T1000 (cell line): ENCODE measurements at regions not wholly inside any gene's neighbourhood (a gene's known extent, or its start where the extent isn't known, plus 50 kb on each side); places are given as distances from the start of the nearest gene placed in this dataset.

Experiments used
- DNase-seq: peaks from one replicate; lab custom pipeline; 2025; ENCODE audit warnings: mixed read lengths; lab: John Stamatoyannopoulos, UW

DNA sequence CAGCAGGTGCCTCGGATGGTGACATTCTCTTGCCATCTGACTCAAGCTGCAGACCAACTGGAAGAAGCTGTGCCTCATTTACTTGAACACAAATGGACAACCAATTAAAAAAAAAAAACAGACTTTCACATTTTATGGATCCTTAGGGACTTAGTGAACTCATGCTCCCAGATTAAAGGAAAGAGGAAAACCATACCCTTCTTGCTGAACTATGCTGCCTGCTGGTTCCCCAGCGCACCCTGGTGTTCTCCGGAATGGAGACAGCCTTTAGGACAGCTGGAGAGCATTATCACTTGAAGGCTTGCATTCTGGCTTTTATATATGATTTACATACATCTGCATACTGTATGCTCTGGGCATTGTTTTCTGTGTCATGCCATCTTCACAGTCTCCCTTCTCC lies 370.7 kb downstream of the SLC4A3 start:
- DNase-seq = peak; percentile 21

DNA sequence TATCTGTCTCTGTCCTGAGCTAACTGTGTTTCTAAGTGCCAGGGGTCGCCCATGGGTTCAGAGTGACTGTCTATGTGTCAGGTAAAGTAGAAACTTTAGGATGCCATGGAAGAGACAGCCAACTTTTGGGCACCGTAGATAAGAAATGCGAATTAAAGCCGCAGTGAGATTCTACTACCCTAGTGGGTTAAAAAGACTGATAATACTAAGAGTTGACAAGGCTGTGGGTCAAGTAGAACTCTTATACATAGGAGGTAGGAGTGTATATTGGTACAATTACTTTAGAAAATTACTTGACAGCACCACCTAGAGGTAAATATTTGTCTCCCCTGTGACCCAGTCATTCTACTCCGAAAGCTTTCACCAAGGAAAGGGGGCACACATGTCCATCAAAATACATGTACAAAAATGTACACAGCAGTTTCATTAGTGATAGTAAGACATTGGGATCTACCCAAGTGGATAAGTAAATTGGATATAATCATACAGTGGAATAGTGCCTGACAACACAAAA lies 371.3 kb downstream of the SLC4A3 start:
- no peak for DNase-seq

DNA sequence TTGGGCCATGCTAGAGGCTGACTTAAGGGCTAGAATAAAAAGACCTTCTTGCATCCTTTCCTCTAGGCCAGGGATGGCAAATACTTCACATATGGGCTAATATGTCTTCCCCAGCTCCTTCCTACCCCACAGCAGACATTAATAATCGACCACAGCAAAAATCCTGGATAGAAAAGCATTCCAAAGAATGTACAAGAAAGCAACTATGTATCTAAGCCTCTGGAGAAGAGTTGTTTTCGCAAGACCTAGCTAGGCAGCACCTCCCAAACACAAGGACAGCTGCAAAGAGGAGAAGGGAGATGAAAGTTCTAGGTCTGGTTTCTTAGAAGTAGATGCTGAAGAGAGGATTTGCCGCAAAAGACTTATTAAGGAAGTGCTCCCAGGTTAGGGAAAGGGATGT lies 372.6 kb downstream of the SLC4A3 start:
- no peak for DNase-seq

DNA sequence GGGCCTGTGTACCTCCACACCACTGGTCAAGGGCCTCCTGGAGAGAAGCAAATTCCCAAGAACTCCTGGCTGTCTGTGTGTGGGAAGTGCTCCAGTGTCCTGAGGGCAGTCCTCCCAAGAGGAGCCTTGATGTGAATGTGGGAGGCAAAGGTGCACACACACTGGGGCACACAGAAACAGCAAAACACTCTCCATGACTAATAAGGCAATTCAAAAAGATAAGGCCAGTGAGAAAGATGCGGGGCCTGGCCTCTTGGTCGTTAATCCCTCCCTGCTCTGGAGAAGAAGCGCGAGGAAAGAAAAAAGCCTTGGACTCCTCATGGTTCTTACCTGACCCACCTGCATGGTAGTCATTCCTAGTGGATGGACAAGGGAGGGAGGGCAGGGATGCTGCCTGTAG lies 373.2 kb downstream of the SLC4A3 start:
- no peak for DNase-seq

DNA sequence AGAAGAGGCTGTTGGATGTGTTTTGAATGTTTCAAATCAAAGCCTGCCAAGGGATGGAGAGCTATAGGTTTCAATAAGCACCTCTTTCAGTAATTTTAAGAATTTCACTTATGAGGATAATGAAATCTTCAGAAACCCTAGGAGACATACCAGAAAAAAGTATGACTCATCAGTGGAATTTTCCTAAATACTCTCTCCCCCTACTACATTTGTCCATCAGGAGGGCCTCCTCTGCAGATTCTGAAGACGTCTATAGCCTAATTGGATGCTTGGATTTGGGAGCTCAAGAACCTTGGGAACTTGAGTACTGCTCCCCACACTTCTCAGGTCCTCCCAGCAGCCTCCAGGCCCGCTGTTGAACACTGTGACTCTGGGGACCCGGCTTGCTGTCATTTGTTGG lies 374.3 kb downstream of the SLC4A3 start:
- no peak for DNase-seq

DNA sequence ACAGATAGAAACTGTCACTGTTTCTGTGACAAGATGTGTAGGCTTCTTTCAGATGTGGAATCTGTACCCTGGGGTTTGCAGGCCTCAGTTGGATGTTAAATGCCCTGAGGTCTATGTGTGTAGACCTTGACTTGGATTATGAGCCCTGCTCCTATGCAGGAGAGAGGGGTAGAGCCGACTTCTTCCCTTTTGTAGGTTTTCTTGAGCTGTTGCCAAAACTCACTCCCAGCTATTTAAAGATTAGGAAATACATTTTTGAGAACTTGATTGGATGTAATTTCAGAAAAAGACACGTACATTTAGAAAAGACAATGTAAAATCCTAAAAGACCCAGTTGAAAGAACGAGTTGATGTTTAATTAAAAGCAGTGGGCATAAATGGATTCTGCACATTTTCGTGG lies 374.8 kb downstream of the SLC4A3 start:
- no peak for DNase-seq

DNA sequence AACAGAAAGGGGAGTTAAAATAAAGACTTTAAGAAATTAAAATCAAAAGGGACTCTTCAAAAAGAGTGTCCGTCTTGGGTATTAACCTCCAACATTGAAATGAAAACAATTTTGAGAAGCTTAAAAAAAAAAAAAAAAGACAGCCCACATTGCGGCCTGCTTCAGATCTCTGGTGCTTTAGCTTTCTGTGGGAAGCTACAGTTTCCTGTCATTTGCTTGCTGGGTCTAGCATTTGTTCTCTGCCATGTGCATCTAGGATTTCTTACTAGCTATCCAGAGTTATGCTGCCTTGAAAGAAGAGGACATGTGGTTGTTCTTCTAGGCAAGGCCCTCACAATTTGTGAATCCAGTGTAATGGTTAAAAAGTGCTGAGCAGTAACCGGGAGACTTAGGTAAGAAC lies 375.3 kb downstream of the SLC4A3 start:
- no peak for DNase-seq

DNA sequence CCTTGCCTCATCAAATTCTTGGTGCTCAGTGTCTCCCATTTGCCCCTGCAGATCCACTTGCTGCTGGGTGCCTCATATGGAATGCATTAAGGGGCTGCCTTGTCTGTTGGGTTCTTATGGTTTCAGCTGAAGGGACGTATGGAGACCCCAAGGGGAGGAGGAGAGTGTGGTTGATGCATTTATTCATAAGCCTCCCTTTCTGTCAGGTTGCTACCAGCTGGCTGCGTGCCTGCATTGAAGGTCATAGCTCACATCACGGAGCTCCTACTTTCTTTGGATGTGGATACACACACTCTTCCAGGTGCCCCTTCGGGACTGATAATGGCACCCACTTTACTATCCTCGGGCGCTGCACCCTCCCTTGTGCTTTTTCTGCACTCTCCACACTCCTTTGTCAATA lies 377.9 kb downstream of the SLC4A3 start:
- DNase-seq = no peak

DNA sequence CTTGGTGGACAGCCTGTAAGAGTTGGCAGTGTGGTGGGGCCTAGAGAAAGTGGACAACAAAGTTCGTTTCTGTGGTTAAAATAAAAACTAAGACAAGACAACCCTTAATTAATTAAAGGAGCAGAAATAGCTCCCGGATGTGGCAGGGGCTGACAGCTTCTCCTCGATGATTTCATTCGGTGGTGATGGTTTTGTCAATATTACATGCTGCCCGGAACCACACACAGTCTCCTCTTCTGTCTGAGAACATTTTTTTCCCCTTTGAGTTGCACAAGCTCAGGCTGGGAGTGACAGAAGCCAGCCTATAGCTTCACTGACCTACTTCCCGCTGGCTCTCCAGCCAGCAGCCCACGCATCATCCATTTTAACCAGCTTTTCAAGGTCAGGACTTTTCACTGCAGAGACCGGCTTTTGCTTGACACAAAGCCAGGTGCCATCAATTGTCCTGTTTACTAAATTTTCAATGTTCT lies 378.8 kb downstream of the SLC4A3 start:
- no peak for DNase-seq

DNA sequence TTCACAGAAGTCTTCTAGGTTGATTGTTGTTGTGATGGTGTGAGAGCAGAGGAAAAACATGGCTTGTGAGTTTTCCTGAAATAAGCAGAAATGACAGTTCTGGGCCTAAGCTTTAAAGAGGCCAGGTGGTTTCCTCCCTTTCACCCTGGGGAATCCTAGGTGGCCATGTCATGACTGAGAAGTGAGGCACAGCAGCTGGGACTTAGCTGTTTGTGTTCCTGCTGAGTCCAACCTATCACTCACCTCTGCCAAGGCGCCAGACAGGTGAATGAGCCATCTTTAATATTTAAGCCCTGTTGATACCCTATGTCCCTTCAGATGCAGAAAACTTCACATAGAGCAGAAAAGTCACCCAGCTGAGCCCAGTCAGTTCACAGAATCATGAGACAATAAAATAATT lies 384.4 kb downstream of the SLC4A3 start:
- DNase-seq = no peak

DNA sequence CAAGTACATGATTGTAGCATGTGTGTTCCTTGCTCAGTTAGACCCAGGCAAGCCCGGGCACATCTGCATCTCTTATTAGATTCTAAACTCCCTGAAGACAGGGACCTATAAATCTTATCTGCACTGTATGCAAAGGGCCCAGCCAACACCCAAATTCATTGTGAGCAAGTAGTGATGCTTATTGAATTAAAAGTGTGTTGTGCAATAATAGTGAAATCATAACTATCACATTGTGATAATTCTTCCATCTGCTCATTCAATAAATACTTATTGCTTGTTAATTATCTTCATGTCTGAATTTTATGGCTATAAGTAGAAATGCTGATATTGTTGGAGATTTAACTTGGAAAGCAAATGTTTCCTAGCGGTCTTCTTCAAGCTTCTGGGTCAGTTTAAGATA lies 387.5 kb downstream of the SLC4A3 start:
- no peak for DNase-seq

DNA sequence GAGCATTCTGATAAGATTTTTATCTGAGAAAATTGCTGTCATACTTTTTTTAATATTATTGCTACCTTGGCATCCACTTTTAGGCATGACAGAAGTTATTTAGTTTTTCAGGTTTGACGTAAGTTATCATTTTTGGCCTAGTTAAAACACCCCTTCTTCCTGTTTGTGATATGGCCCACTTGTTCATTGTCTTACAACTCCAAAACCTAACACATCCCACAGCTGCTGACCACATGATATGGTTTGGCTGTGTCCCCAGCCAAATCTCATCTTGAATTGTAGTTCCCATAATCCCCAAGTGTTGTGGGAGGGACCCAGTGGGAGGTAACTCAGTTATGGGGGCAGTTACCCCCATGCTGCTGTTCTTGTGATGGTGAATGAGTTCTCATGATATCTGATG lies 388.1 kb downstream of the SLC4A3 start:
- DNase-seq = no peak

DNA sequence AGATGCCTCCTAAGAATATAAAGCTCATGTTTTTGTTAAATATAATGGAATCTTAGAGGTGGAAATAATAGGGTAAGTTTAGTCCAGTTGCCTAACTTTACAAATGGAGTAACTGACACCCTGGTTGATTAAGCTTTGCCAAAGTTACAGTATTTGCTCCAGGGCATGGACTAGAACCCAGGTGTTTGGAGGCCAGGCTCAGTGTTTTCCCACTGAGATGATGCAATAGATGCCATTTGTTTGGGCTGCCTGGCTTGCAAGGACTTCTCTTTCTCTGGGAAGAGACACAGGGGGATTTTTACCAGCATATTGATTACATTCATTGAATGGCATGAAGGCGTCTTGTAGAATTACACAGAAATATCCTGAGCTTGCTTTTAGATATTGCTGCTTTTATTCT lies 397.8 kb downstream of the SLC4A3 start:
- DNase-seq = no peak

DNA sequence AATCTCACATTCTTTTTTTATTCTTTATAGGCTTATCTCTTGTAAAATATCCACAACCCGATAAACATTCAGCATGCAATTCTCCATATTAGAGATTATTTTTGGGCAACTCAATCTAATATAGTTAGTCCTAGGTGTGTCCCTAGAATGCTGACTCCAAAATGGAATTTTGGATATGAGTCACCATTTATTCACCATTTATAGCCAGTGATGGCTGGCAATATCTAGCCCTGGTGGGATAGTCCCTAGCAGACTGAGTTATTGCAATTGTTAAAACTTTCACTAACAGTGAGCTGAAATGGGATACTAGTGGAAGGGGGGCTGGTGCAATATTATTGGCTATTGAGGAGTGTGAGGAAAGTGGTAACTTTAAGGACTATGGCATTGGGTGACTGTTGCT lies 401.6 kb downstream of the SLC4A3 start:
- no peak for DNase-seq

DNA sequence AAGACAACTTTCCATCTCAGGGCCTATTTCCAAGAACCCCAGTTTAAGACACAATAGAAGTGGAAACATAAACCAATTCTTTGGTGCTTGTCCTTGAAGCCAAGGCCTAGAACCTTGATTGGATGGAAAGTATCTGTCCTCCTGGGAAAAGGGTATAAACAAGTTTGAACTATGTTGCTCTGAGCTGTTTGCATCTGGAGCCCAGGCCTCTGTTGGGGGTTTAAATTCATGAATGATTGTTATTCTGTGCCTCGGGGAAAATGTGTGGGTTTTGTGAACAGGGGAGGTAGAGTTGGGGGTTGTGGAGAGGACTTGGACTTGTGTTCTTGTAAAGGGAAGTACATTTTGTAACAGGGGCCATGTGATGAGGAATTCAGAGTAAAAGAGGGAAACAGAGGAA lies 406.1 kb downstream of the SLC4A3 start:
- DNase-seq = no peak

DNA sequence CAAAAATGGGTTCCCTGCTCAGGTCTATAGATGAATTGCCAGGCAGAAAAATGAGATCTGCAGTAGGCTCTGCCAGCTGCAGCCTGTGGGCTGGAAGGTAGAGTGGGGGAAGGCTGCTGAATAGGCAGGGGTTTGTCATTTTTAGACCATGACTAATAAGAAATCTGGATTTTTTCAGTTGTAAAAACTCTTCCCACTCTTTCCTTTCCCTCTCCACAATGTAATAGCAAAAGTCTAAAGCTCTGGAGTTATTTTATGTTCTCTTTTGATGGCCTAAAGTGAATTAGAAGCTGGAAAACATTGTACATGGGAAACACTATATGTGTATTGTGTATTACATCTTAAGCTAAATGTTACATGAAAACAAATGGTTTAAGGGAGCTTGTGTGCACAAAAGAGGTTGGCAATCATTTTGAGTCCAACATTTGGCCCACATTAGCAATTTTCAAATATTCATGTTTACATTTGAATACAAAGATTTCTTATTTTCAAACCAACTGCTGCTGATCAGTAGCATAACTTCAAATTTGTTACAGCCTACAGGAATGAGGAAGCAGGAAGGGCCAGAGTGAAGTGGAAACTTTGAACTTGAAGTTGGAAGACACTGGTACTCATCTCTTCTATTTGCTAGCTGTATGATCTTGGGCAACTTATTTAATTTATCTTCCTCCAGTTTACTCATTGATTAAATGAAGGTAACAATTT lies 407.1 kb downstream of the SLC4A3 start:
- DNase-seq = no peak

DNA sequence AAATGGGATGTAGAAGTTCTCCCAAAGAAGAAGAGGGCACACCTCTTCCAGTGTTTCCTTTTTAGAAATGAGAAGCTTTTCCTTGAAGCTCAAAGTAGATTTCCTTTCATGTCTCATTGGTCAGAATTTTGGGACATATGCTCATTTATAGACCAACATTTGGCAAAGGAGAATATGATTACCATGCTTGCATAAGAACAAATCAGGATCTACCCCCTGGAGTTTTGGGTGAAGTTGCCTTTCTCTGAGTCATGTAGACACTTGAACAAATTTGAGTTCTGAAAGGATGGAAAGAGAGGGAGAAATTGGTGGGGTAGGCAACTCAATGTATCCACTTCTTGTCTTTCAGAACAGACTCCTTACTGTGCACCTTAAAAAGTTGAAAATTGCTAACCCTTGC lies 409.0 kb downstream of the SLC4A3 start:
- no peak for DNase-seq

DNA sequence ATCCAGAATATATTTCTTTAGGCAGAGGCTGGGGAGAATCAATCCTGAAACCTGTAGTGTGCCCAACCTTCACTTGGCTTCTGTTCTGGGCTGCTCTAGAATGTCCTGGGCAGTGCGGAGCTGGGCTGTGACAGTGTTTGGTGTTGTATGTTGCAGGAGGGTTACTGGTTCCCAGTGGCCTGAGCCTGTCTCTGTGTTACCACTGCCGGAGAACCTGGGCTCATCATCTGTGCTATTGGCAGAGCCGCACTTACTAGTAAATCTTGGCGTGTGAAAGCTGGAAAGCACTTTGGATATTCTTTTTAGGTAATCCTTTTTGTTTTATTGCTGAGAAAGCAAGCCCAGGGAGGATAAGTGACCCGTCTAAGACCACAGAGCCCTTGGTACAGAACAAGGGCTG lies 412.9 kb downstream of the SLC4A3 start:
- no peak for DNase-seq

DNA sequence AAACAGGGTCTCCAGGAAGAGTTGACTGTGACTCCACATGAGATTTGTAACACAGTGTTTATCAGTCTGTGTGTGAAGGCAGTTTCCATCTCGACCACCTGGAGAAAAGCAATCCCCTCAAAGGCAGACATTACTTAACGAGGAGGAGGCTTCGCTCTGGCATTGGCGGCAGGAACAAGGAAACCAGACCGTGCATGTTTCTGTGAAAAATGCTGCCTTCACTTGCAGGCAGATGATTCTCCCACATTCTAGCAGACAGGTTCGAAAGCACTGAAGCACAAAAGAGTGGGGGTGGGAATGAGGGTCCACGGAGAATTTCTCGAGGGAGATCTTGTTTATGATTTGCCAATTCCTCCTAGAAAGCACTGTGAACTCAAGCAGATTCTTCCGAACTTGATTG lies 414.0 kb downstream of the SLC4A3 start:
- no peak for DNase-seq

DNA sequence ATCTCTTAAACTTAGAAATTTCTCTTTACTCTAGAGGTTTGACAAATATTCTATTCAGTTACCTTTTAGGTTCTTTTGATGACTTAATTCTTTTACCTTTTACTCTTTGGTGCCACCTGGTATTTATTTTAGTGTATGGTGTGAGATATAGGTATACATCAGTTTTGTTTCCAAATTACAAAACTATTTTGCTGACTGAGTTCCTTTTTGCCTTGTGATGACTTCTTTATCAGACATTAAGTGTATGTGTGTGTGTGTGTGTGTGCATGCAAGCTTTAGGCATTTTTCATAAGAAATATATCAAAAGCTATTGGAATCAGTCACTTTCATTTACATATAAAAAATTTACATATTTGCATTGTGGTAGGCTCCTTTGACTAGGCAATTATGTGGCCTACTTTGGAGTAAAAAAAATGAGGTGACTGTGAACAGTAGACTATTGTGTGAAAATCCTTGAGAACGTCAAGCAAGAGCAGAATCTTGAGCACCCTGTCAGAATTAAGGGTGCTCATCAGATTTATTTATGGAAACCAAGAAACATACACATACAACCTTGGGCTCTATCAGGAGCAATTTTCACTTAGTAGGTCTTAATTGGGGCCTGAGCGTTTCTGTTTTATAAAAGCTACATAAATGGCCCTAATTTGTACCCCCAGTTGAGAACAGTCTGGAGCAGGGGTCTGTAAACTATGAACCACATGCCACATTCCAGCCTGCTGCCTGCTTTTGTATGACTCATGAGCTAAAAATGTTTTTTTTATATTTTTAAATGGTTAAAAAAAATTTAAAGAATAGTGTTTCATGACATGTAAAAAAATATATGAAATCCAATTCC lies 415.9 kb downstream of the SLC4A3 start:
- DNase-seq = no peak

DNA sequence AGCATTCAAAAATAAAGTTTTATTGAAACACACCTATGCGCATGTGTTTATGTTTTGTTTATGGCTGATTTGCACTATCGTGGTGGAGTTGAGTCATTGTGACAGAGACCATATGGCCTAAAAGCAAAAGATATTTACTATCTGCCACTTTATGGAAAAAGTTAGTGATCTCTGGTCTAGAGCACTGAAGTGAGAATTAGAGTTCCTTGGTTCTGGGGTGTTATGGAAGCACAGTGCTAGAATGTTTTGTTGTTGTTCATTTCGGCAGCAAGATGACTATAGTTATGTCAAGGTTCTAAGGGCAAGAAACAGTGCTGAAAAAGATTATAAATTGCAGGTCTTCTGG lies 416.5 kb downstream of the SLC4A3 start:
- no peak for DNase-seq

DNA sequence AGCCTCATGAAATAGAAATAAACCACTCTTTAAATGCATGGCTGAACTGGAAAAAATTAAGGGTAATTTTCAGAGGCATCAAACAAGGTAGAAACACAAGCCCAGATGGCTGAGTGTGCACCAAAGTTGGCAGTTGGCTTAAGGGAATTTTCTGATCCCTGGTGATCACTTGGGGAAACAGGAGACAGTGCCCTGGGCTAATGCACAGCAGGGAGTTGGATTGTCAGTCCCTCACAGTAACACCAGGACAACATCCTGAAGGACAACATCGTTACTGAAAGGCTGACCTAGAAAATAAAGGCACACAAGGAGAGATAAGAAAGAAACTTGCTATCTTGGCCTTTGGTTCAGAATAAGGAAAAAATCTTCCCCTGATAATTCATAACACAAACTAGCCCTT lies 417.0 kb downstream of the SLC4A3 start:
- DNase-seq = no peak

DNA sequence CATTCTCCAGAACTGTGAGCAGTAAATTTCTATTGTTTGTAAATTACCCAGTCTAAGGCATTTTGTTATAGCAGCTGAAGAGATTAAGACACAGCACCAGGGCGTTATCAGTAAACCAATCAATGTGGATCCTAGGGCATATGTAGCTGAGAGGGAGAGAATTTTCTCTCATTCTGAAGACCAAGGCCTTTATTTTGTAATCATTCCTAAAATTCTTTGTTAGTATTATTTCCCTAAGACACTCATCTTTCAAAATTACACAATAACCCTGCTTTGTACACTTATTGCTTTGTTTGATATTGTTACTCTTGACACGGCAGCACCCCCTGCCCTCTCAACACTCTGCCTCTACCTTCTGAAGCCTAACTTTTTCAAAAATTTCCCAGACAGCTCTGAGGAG lies 419.1 kb downstream of the SLC4A3 start:
- DNase-seq = no peak

DNA sequence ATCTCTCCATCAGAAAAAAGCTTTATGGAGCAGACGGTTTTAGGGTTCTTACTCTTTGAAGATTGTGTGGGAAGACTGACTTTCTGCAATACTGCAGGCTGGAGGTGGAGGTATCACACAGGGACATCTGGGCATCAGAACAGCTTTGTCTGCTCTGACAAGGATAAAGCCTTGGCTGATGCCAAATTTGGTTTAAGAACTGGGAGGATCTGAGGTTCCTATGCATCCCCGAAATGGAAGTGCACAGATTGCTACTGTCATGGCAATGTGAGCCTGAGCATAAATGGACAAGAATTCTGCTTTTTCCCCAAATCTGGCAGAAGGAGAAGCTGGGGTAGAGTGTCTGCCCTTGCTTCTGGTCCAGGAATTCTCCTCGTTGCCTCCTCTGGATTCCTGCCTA lies 424.3 kb downstream of the SLC4A3 start:
- DNase-seq = no peak
